Kidney tubule cell (primary cell): ENCODE measurements at regions not wholly inside any gene's neighbourhood (a gene's known extent, or its start where the extent isn't known, plus 50 kb on each side); places are given as distances from the start of the nearest gene placed in this dataset.
"Not testable (repeated sequence)": the region's sequence is repeated elsewhere in the genome, so short reads cannot be mapped to it uniquely, and the experiment has no call there.

Experiments used
- DNase-seq: peaks from one replicate; pipeline ENCODE4 v3.0.0-alpha.2; 2018; ENCODE audit warnings: low spot score

DNA sequence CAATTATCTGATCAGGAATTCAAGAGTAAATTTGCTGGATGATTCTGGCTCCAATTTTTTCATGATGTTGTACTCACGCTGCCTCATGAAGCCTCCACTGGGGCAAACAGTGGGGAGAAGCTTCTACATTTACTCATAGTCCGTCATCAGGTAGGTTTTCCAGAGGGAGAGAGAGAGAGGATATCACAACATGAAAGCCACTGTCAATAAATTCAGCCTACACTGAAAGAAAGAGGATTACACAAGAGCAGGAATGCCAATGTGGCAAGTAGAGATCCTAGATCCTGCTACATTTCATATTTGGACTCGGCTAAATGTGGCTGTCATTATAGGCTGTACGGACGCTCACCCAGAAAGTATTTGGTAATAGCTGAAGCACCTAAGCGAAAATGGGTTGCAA, 819.9 kb downstream of the BRINP3 start:
- DNase-seq: no peak

DNA sequence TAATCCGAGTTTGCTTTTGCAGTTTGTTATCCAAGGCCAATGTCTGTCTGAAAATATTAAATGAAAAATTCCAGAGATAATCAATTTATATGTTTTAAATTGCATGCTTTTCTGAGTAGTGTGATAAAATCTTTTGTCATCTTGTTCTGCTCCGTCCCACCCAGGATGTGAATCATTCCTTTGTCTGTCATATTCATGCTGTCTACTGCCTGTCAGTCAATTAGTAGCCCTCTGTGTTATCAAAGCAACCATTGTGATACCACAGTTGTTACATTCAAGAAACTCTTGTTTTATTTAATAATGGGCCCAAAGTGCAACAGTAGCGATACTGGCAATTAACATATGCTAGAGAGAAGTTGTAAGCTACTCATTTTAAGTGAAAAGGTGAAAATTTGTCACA, 819.3 kb downstream of the BRINP3 start:
- DNase-seq: peak; percentile 67

- peak; percentile 40 for DNase-seq
These were observed 817.9 kb downstream of the BRINP3 start for GRCh38 chr1:189659731-189660130.

DNA sequence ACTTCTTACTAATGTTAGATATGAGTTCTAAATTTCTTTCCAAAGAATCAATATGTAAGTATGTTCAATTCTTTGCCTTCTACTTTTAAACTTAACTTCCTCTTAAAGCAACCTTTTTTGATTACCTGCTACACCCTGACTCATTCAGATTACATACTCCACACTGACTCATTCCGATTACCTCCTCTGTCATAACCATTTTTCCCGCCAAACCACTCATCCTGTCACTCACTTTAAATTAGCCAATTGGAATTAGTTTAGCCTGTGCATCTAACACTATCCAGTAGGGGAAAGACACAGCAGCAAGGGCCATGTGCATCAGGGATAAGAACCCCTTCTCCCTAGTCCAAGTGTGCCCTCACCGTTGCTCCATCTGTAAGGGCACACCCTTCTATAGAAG, 815.5 kb downstream of the BRINP3 start:
- DNase-seq: peak; percentile 61

DNA sequence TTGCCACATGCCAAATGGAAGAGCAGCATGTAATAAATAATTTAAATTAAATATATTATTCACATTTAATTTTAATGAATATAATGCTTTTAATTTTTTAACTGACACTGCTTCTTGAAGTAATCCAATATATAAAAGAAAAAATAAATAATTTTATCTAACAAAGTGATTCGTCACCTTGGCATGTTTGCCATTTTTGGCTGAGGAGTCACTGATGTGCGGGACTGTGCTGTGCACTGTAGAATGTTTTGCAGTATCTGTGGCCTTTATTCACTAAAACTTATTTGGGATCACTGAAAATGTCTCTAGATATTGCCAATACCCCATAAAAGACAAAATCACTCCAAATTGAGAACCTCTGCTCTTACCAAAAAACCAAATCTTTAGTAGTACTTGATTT, 807.8 kb downstream of the BRINP3 start:
- DNase-seq: peak; percentile 60

GRCh38 chr1:189673217-189673616, 804.4 kb downstream of the BRINP3 start:
- DNase-seq: no peak

DNA sequence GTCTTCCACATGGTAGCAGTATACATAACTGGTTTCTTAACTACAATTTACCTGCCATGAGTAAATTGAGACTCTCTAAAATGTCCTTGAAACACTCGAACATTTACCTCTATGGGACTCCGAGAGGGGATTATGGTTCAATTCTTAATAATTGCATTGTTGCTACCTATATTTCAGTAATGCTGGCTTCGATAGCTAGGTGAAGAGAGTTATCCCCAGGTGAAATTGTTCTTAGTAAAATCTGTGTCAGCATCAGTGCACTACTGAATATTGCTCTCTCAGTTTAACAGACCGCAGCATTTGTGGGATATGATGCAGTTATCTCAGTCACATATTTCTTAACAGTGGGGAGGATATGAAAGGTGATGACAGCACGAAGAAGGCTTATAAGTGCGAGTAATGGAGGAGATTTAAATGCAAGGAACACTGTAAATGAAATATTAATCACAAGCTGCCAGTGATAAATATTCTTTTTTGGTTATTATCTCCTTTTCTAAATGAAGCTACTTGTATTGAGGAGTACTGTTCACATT, 801.9 kb downstream of the BRINP3 start:
- DNase-seq: no peak

DNA sequence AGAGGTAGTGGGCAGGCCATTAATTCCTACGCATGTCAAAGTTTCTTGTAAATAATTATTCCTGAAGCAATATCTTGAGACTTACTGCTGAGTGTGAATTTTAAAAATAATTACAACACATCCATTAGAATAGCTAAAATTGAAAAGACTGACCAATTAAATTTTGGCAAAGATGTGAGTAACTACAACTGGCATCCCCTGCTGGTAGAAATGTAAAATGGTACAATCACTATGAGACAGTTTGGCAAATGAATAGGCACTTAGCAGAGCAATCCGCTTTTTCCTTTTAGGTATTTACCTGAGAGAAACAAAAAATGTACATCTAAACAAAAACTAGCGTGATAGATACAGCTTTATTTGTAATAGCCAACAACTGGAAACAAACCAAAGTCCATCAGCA, 798.9 kb downstream of the BRINP3 start:
- no peak for DNase-seq

DNA sequence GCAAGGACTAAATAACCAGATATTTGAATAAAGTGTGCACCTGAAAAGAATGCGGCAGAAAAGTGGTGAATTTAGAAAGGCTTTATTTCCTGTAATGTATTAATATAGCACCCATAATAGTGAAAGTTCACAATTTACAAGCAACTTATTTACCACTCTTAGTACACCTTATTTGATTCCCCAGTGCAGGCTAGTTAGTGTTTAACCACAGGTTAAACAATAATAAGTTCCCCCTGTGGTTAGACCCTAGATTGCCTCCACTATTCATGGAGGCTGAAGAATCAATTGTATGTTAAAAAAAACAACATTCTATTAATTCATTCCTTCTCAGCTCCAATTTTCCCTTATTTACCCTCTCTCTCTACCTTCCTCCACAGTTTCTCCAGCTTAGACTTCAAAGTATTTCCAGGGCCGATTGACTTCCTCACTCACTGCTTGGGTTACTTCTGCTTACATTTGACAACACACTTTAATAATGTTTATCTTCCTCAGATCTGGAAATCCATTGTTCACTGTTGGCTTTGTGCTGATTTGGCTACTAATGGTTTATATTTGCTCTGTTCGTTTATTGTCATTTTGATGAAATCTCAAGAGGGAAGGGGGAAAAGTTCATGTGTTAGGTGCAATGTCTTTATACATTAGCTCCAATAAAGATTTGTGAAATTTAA, 796.3 kb downstream of the BRINP3 start:
- peak; percentile 43 for DNase-seq

DNA sequence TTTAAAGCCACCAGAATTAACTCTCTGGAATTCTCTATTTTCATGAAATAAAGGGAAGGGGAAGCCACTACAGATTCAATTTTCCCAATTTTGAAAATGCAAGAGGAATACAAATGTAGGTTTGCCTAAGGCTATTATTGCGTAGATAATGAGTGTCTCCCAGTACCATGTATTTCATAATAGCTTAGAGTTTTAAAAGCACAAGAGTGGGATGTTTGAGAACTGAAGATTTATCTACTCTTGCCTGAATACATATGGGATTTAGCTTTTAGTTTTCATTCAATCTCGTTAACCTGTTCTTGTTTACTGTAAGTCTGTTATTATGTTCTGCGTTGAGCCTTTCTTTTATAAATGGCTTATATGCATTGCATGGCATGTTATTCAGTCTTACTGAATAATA, 795.1 kb downstream of the BRINP3 start:
- no peak for DNase-seq

GRCh38 chr1:189686288-189686687, 791.4 kb downstream of the BRINP3 start:
- DNase-seq: no peak

GRCh38 chr1:189693140-189693539, 784.5 kb downstream of the BRINP3 start:
- no peak for DNase-seq

GRCh38 chr1:189696297-189696696, 781.4 kb downstream of the BRINP3 start:
- no peak for DNase-seq

- no peak for DNase-seq
These were observed 780.6 kb downstream of the BRINP3 start for GRCh38 chr1:189697113-189697512.

- DNase-seq: no peak
These were observed 776.1 kb downstream of the BRINP3 start for GRCh38 chr1:189701606-189702005.

DNA sequence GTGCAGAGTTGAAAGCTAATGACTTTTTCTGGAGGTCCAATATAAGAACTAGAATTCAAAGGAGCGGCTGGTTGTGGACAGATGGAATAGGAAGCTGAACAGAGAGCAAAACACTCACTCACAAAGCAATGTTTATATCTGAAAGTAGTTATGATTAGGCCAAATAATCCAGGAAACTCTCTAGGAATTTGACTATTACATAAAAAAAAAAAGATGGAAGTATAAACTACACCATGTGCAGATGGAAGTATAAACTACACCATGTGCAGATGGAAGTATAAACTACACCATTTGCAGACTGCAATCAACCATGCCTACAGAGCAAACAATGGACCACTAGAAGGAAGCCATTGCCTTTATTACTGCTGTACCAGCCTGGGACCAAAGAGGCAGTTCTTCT, 771.1 kb downstream of the BRINP3 start:
- no peak for DNase-seq

GRCh38 chr1:189708674-189709073, 769.0 kb downstream of the BRINP3 start:
- DNase-seq: peak; percentile 9

GRCh38 chr1:189718147-189718795, 759.4 kb downstream of the BRINP3 start:
- not testable (repeated sequence) for DNase-seq

DNA sequence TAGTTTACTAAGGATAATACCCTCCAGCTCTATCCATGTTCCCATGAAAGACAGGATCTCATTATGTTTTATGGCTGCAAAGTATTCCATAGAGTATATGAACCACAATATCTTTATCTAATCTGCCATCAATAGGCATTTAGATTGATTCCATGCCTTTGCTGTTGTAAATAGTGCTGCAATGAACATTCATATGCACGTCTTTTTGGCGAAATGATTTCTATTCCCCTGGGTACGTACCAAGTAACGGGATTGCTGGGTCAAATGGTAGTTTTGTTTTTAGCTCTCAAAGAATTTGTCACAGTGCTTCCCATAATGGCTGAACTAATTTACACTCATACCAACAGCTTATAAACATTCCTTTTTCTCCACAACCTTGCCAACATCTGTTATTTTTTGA, 750.9 kb downstream of the BRINP3 start:
- no peak for DNase-seq

DNA sequence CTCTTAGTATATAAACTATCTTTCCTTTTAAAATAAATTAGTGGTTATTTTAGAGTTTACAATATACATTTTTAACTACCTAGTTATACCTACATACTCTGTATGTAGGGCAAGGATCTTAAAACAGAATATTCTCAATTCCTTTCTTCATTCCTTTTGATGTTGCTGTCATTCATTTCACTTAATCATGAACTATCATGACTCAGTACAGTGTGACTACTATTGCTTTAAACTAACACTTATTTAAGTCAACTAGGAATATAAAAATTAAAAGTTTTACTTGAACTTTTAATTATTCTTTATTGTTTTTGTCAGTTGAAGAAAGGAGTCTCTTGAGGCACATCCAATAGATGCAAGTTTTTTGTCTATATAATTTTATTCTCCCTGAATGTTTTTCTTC, 726.4 kb downstream of the BRINP3 start:
- peak; percentile 51 for DNase-seq

GRCh38 chr1:189752461-189752995, 725.1 kb downstream of the BRINP3 start:
- DNase-seq: peak; percentile 12

DNA sequence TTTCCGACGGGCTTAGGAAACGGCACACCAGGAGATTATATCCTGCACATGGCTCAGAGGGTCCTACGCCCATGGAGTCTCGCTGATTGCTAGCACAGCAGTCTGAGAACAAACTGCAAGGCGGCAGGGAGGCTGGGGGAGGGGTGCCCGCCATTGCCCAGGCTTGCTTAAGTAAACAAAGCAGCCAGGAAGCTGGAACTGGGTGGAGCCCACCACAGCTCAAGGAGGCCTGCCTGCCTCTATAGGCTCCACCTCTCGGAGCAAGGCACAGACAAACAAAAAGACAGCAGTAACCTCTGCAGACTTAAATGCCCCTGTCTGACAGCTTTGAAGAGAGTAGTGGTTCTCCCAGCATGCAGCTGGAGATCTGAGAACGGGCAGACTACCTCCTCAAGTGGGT, 722.6 kb downstream of the BRINP3 start:
- not testable (repeated sequence) for DNase-seq
